ENCODE measurements at regions not wholly inside any gene's neighbourhood (a gene's known extent, or its start where the extent isn't known, plus 50 kb on each side); places are given as distances from the start of the nearest gene placed in this dataset.
A peak's percentile ranks its signal among the peaks of the same experiment; 100 is the strongest.

GRCh38 chr15:66615846-66616245 lies 50.0 kb upstream of the LCTL start:
- H3K27ac ChIP-seq (replicated peaks): peak overlapping the region; percentile 85
- no peaks in the 10 kb centered on the region for H3K9me3 ChIP-seq (replicated peaks)
- no peak for DNase-seq
- intact Hi-C loops (cut with micrococcal nuclease): loop anchor here (5.0 to 10.0 kb wide), 2 partner anchors 81 to 159 kb away; no protein-coding TSS in a partner anchor
- no peak for TF ChIP-seq CTCF (IDR thresholded peaks at IDR 0.05; ENCODE audit: borderline replicate concordance)
- H3K36me3 ChIP-seq: no peaks in the 10 kb centered on the region
- no peaks in the 10 kb centered on the region for H3K27me3 ChIP-seq (ENCODE audit: low read depth)
- no peak overlapping the region for H3K4me3 ChIP-seq
- peaks cover 34% of the 10 kb centered on the region for H3K4me1 ChIP-seq

- peak overlapping the region; percentile 85 for H3K27ac ChIP-seq (replicated peaks)
- TF ChIP-seq CTCF (IDR thresholded peaks at IDR 0.05; ENCODE audit: borderline replicate concordance): no peak
- H3K9me3 ChIP-seq (replicated peaks): no peaks in the 10 kb centered on the region
- H3K4me1 ChIP-seq: peaks cover 49% of the 10 kb centered on the region
- intact Hi-C loops (cut with micrococcal nuclease): loop anchor here (5.0 to 10.0 kb wide), 2 partner anchors 80 to 157 kb away; no protein-coding TSS in a partner anchor
- H3K4me3 ChIP-seq: no peak overlapping the region
- peak; percentile 69 for DNase-seq
- peaks cover 5% of the 10 kb centered on the region for H3K27me3 ChIP-seq (ENCODE audit: low read depth)
- no peaks in the 10 kb centered on the region for H3K36me3 ChIP-seq
Measured at GRCh38 chr15:66617137-66618090, 51.6 kb upstream of the LCTL start.

- no peak overlapping the region for H3K4me3 ChIP-seq
- H3K36me3 ChIP-seq: no peaks in the 10 kb centered on the region
- H3K4me1 ChIP-seq: peaks cover 47% of the 10 kb centered on the region
- peaks cover 5% of the 10 kb centered on the region for H3K27me3 ChIP-seq (ENCODE audit: low read depth)
- peak; percentile 93 for TF ChIP-seq CTCF (IDR thresholded peaks at IDR 0.05; ENCODE audit: borderline replicate concordance)
- intact Hi-C loops (cut with micrococcal nuclease): loop anchor here (5.0 to 10.0 kb wide), 2 partner anchors 78 to 155 kb away; no protein-coding TSS in a partner anchor
- DNase-seq: peak; percentile 74
- H3K27ac ChIP-seq (replicated peaks): peak overlapping the region; percentile 85
- no peaks in the 10 kb centered on the region for H3K9me3 ChIP-seq (replicated peaks)
Measured at GRCh38 chr15:66619152-66619903, 53.5 kb upstream of the LCTL start.

GRCh38 chr15:66620341-66620740 lies 54.5 kb upstream of the LCTL start:
- no peaks in the 10 kb centered on the region for H3K36me3 ChIP-seq
- H3K27ac ChIP-seq (replicated peaks): peak overlapping the region; percentile 85
- H3K4me3 ChIP-seq: no peak overlapping the region
- intact Hi-C loops (cut with micrococcal nuclease): no loop called here
- H3K27me3 ChIP-seq (ENCODE audit: low read depth): peaks cover 5% of the 10 kb centered on the region
- DNase-seq: no peak
- H3K4me1 ChIP-seq: peaks cover 47% of the 10 kb centered on the region
- no peaks in the 10 kb centered on the region for H3K9me3 ChIP-seq (replicated peaks)
- TF ChIP-seq CTCF (IDR thresholded peaks at IDR 0.05; ENCODE audit: borderline replicate concordance): no peak

- DNase-seq: no peak
- Histone ChIP-seq H3K36me3 (no peaks in the 10 kb centered on the region), H3K27me3 (ENCODE audit: low read depth) (peaks cover 5% of the 10 kb centered on the region), H3K4me3 (no peak overlapping the region), H3K4me1 (peaks cover 47% of the 10 kb centered on the region), H3K27ac (replicated peaks) (peak overlapping the region; percentile 85), H3K9me3 (replicated peaks) (no peaks in the 10 kb centered on the region)
- TF ChIP-seq CTCF (IDR thresholded peaks at IDR 0.05; ENCODE audit: borderline replicate concordance): no peak
- intact Hi-C loops (cut with micrococcal nuclease): no loop called here
Measured at GRCh38 chr15:66620744-66621344, 55.0 kb upstream of the LCTL start.
